H9 (cell line): ENCODE measurements at regions not wholly inside any gene's neighbourhood (a gene's known extent, or its start where the extent isn't known, plus 50 kb on each side); places are given as distances from the start of the nearest gene placed in this dataset.

Source experiments
- DNase-seq: peaks from one replicate; pipeline ENCODE4 v3.0.0-alpha.2; 2017
- H2AFZ ChIP-seq: one replicate; pipeline ENCODE4 v1.6.1; 2013; ENCODE audit warnings: mild to moderate bottlenecking, low read length, control low read depth, moderate library complexity
- H2AK5ac ChIP-seq: 2 replicates; pipeline ENCODE4 v1.6.1; 2013; ENCODE audit warnings: low read length, control low read depth, mixed read lengths; ENCODE audit not compliant: insufficient read length
- H2BK120ac ChIP-seq: one replicate; pipeline ENCODE4 v1.6.1; 2013; ENCODE audit warnings: low read depth, mild to moderate bottlenecking, low read length, control low read depth, inconsistent platforms; ENCODE audit not compliant: poor library complexity, severe bottlenecking
- H2BK12ac ChIP-seq: 2 replicates; pipeline ENCODE4 v1.6.1; 2013; ENCODE audit warnings: low read length, control low read depth, mixed read lengths, low read depth; ENCODE audit not compliant: insufficient read length
- H2BK15ac ChIP-seq: 2 replicates; pipeline ENCODE4 v1.6.1; 2013; ENCODE audit warnings: low read depth, low read length, control low read depth
- H2BK20ac ChIP-seq: one replicate; pipeline ENCODE4 v1.6.1; 2013; ENCODE audit warnings: low read depth, mild to moderate bottlenecking, low read length, control low read depth, inconsistent platforms; ENCODE audit not compliant: poor library complexity, severe bottlenecking
- H2BK5ac ChIP-seq: 2 replicates; pipeline ENCODE4 v1.6.1; 2013; ENCODE audit warnings: low read length, control low read depth, mixed read lengths; ENCODE audit not compliant: insufficient read length
- H3K14ac ChIP-seq: 2 replicates; pipeline ENCODE4 v1.6.1; 2013; ENCODE audit warnings: low read length, control low read depth; ENCODE audit not compliant: insufficient read depth
- H3K18ac ChIP-seq: 2 replicates; pipeline ENCODE4 v1.6.1; 2013; ENCODE audit warnings: low read depth, mild to moderate bottlenecking, mixed read lengths, low read length, control low read depth; ENCODE audit not compliant: insufficient read length
- H3K23ac ChIP-seq: 2 replicates; pipeline ENCODE4 v1.6.1; 2013; ENCODE audit warnings: low read length, control low read depth, mixed read lengths, low read depth; ENCODE audit not compliant: insufficient read length
- H3K23me2 ChIP-seq: 2 replicates; pipeline ENCODE4 v1.6.1; 2013; ENCODE audit warnings: low read depth, mild to moderate bottlenecking, mixed read lengths, low read length, control low read depth; ENCODE audit not compliant: insufficient read length, poor library complexity, severe bottlenecking
- H3K27ac ChIP-seq: 2 replicates; pipeline ENCODE4 v1.5.1; 2013; ENCODE audit warnings: low read length, control low read depth, mixed read lengths, low read depth; ENCODE audit not compliant: insufficient read length
- H3K27me3 ChIP-seq: 2 replicates; pipeline ENCODE4 v1.6.1; 2013; ENCODE audit warnings: low read length, control low read depth, inconsistent platforms; ENCODE audit not compliant: insufficient read depth
- H3K4ac ChIP-seq: 2 replicates; pipeline ENCODE4 v1.6.1; 2013; ENCODE audit warnings: low read depth, mild to moderate bottlenecking, control low read depth, inconsistent platforms, low read length, moderate library complexity
- H3K4me1 ChIP-seq: 2 replicates; pipeline ENCODE4 v1.6.1; 2013; ENCODE audit warnings: low read length, control low read depth, inconsistent platforms; ENCODE audit not compliant: insufficient read depth
- H3K4me2 ChIP-seq: 2 replicates; pipeline ENCODE4 v1.6.1; 2013; ENCODE audit warnings: low read length, control low read depth, mixed read lengths; ENCODE audit not compliant: insufficient read length, insufficient read depth
- H3K56ac ChIP-seq: 2 replicates; pipeline ENCODE4 v1.6.1; 2013; ENCODE audit warnings: low read depth, mild to moderate bottlenecking, mixed read lengths, low read length, control low read depth; ENCODE audit not compliant: insufficient read length
- H3K79me1 ChIP-seq: 2 replicates; pipeline ENCODE4 v1.6.1; 2013; ENCODE audit warnings: low read depth, mild to moderate bottlenecking, moderate library complexity, low read length, control low read depth, inconsistent platforms; ENCODE audit not compliant: insufficient read depth, poor library complexity, severe bottlenecking
- H3K79me2 ChIP-seq: 2 replicates; pipeline ENCODE4 v1.6.1; 2013; ENCODE audit warnings: low read length, control low read depth, inconsistent platforms; ENCODE audit not compliant: insufficient read depth
- H3K9ac ChIP-seq: 2 replicates; pipeline ENCODE4 v1.6.1; 2013; ENCODE audit warnings: low read length, control low read depth, mixed read lengths; ENCODE audit not compliant: insufficient read length; ENCODE audit errors: extremely low read depth
- H3K9me3 ChIP-seq: one replicate; pipeline ENCODE4 v1.6.1; 2013; ENCODE audit warnings: low read depth, low read length, inconsistent platforms; ENCODE audit not compliant: control insufficient read depth
- H3T11ph ChIP-seq: one replicate; pipeline ENCODE4 v1.6.1; 2013; ENCODE audit warnings: mild to moderate bottlenecking, low read length, control low read depth, inconsistent platforms
- H4K20me1 ChIP-seq: one replicate; pipeline ENCODE4 v1.6.1; 2013; ENCODE audit not compliant: control insufficient read depth, insufficient read length, insufficient read depth
- H4K5ac ChIP-seq: 2 replicates; pipeline ENCODE4 v1.6.1; 2013; ENCODE audit warnings: low read depth, mild to moderate bottlenecking, mixed read lengths, low read length, control low read depth; ENCODE audit not compliant: insufficient read length
- H4K8ac ChIP-seq: replicated peaks from 2 replicates; pipeline ENCODE4 v1.6.1; 2013; ENCODE audit warnings: low read length, control low read depth, mixed read lengths, low read depth; ENCODE audit not compliant: insufficient read length
- H4K91ac ChIP-seq: 2 replicates; pipeline ENCODE4 v1.6.1; 2013; ENCODE audit warnings: low read depth, mild to moderate bottlenecking, moderate library complexity, mixed read lengths, low read length, control low read depth; ENCODE audit not compliant: insufficient read length
- H3K27ac Mint-ChIP-seq, 3 experiments: 2 replicates in 2 of 3; 3 replicates in 1 of 3; pipeline ENCODE4 v1.8.0; 2020 to 2021; ENCODE audit warnings: mixed read lengths in 3 of 3, mild to moderate bottlenecking in 1 of 3, moderate library complexity in 1 of 3
- H3K27me3 Mint-ChIP-seq: 2 replicates; pipeline ENCODE4 v1.8.0; 2021; ENCODE audit warnings: low read depth, mild to moderate bottlenecking, moderate library complexity, mixed read lengths
- H3K36me3 Mint-ChIP-seq, 3 experiments: 2 replicates in 2 of 3; 3 replicates in 1 of 3; pipeline ENCODE4 v1.8.0; 2020 to 2021; ENCODE audit warnings: low read depth in 3 of 3, mixed read lengths in 3 of 3; ENCODE audit not compliant: insufficient read depth in 1 of 3
- H3K4me1 Mint-ChIP-seq, 2 experiments: 2 replicates each; pipeline ENCODE4 v1.8.0; 2020; ENCODE audit warnings: mixed read lengths in 2 of 2
- H3K4me3 Mint-ChIP-seq, 2 experiments: 2 replicates in 1 of 2; 3 replicates in 1 of 2; pipeline ENCODE4 v1.8.0; 2020 to 2021; ENCODE audit warnings: mild to moderate bottlenecking in 2 of 2, mixed read lengths in 2 of 2, moderate library complexity in 1 of 2
- H3K9me3 Mint-ChIP-seq, 2 experiments: 2 replicates in 1 of 2; 3 replicates in 1 of 2; pipeline ENCODE4 v1.8.0; 2020; ENCODE audit warnings: mild to moderate bottlenecking in 2 of 2, mixed read lengths in 2 of 2, moderate library complexity in 1 of 2
- WGBS: extraction: QIAGEN DNeasy Blood & Tissue Kit; methylation state at CpG from one replicate; pipeline ENCODE4 v1.1.7; 2013; ENCODE audit warnings: missing lambda C conversion rate, low lambda C conversion rate, mixed read lengths; ENCODE audit not compliant: insufficient read length; ENCODE audit errors: extremely low coverage; 5-methylcytosine and 5-hydroxymethylcytosine counted together
- TF ChIP-seq, protein P1 (sequence below): fragments of 200-600 bp; sonication (generic); conservative IDR thresholded peaks from 3 replicates; pipeline ENCODE4 v1.8.0; 2021; ENCODE audit warnings: antibody characterized with exemption, mild to moderate bottlenecking

DNA sequence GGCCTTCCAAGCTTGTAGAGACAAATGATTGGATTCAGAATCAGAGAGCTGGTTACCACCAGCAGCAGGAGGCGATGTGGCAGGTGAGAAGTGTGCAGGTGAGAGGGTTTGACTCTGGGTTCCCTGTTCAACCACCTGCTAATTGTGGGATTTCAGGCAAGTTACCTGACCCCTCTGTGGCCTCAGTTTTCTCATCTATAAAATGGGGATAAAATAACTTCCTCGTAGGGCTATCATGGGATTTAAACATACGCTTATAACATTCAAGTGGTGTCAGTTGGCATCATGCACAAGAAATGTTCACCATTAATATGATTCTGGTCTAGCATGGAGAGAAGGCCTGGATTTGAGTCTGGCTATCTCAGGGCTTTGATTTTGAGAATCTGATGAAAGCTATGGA, 143.8 kb upstream of the MYL2 start:
- Mint-ChIP-seq H3K27me3 (no peaks in the 10 kb centered on the region; the same call in 1 of the 2 replicates), H3K36me3 (no peaks in the 10 kb centered on the region; a peak in 1 of 7 replicates), H3K27ac (no peak overlapping the region; a peak in 1 of 7 replicates), H3K4me1 (peaks cover 32 to 56% of the 10 kb centered on the region in 2 experiments), H3K4me3 (no peak overlapping the region), H3K9me3 (no peaks in the 10 kb centered on the region)
- H3K18ac ChIP-seq: no peak overlapping the region
- no peak overlapping the region for H3T11ph ChIP-seq
- no peaks in the 10 kb centered on the region for H3K4me1 ChIP-seq
- H3K23me2 ChIP-seq: no peaks in the 10 kb centered on the region
- H4K8ac ChIP-seq: no peak overlapping the region
- H3K27ac ChIP-seq: no peak overlapping the region
- no peak overlapping the region for H2BK15ac ChIP-seq
- WGBS: no CpG with 5 or more reads among the region's 3 CpGs
- TF ChIP-seq, protein P1, sequence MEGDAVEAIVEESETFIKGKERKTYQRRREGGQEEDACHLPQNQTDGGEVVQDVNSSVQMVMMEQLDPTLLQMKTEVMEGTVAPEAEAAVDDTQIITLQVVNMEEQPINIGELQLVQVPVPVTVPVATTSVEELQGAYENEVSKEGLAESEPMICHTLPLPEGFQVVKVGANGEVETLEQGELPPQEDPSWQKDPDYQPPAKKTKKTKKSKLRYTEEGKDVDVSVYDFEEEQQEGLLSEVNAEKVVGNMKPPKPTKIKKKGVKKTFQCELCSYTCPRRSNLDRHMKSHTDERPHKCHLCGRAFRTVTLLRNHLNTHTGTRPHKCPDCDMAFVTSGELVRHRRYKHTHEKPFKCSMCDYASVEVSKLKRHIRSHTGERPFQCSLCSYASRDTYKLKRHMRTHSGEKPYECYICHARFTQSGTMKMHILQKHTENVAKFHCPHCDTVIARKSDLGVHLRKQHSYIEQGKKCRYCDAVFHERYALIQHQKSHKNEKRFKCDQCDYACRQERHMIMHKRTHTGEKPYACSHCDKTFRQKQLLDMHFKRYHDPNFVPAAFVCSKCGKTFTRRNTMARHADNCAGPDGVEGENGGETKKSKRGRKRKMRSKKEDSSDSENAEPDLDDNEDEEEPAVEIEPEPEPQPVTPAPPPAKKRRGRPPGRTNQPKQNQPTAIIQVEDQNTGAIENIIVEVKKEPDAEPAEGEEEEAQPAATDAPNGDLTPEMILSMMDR: no peak
- no peak overlapping the region for H3K14ac ChIP-seq
- H4K20me1 ChIP-seq: no peaks in the 10 kb centered on the region
- H2AFZ ChIP-seq: no peak overlapping the region
- H3K56ac ChIP-seq: no peak overlapping the region
- H2BK12ac ChIP-seq: no peak overlapping the region
- H3K27me3 ChIP-seq: no peaks in the 10 kb centered on the region; the same call in 1 of the 2 replicates
- H3K9me3 ChIP-seq: no peaks in the 10 kb centered on the region
- H2BK120ac ChIP-seq: no peak overlapping the region
- H2BK20ac ChIP-seq: no peak overlapping the region
- no peak overlapping the region for H4K5ac ChIP-seq
- no peak overlapping the region for H3K9ac ChIP-seq
- no peaks in the 10 kb centered on the region for H3K79me2 ChIP-seq
- H2BK5ac ChIP-seq: no peak overlapping the region
- H3K4ac ChIP-seq: no peak overlapping the region
- no peak overlapping the region for H4K91ac ChIP-seq
- H3K79me1 ChIP-seq: peaks cover 3% of the 10 kb centered on the region
- DNase-seq: no peak
- no peak overlapping the region for H3K4me2 ChIP-seq
- no peak overlapping the region for H2AK5ac ChIP-seq
- no peak overlapping the region for H3K23ac ChIP-seq
